ENCODE measurements at regions not wholly inside any gene's neighbourhood (a gene's known extent, or its start where the extent isn't known, plus 50 kb on each side); places are given as distances from the start of the nearest gene placed in this dataset.
A peak's percentile ranks its signal among the peaks of the same experiment; 100 is the strongest.

GRCh38 chr9:86512929-86513328 lies 158.7 kb upstream of the TUT7 start:
- H3K4me3 Mint-ChIP-seq: no peak overlapping the region
- H3K9me3 Mint-ChIP-seq: no peaks in the 10 kb centered on the region
- peaks cover 13 to 24% of the 10 kb centered on the region in 2 donors for H3K27me3 Mint-ChIP-seq
- H3K27ac Mint-ChIP-seq: no peak overlapping the region
- ATAC-seq: no peak
- no peaks in the 10 kb centered on the region for H3K4me1 Mint-ChIP-seq (ENCODE audit: low read depth in 2 of 2)
- no peaks in the 10 kb centered on the region for H3K36me3 Mint-ChIP-seq
- no peak for DNase-seq (ENCODE audit: low spot score)

DNA sequence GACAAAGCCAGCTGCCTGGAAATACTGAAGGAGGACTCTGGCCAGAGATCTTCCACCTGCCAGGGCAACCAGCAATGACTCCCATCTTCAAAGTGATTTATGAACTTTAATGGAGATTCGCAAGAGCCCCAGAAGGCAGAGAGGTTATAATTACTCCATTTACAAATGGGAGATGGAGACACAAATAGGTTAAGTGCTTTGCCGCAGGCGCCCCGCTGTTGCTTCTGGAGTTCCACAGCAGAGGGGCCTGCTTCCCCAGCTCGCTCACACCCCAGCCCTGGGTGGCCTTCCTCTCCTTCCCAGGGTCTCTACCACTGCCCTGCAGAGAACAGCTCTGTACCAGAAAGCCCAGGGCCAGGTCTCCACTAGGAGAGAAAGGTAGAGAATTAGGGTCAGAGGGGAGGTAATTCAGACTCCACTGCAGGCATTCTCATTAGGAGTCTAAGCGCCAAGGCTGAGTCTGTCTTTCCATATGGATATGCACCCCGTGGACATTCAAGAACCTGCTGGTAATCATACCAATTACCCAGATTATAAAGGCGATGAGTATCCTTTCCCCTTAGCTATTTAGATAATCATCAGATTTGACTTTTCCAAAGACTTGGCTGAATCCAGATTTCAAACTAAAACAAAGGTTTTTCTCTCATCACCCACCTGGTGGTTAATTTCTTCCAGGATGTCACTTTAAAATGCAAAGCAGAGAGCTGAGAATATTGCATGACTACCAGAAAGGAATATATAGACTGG lies 157.6 kb upstream of the TUT7 start:
- Mint-ChIP-seq H3K4me1 (ENCODE audit: low read depth in 2 of 2) (no peaks in the 10 kb centered on the region), H3K36me3 (no peaks in the 10 kb centered on the region), H3K27ac (no peak overlapping the region), H3K9me3 (no peaks in the 10 kb centered on the region), H3K27me3 (peaks cover 11 to 16% of the 10 kb centered on the region in 2 donors), H3K4me3 (no peak overlapping the region)
- DNase-seq (ENCODE audit: low spot score) (no peak), ATAC-seq (peak in 1 of 2 donors; percentile 53)

- Mint-ChIP-seq H3K4me1 (ENCODE audit: low read depth in 2 of 2) (no peaks in the 10 kb centered on the region), H3K9me3 (no peaks in the 10 kb centered on the region), H3K27ac (no peak overlapping the region), H3K27me3 (peaks cover 15 to 17% of the 10 kb centered on the region in 2 donors), H3K36me3 (no peaks in the 10 kb centered on the region), H3K4me3 (no peak overlapping the region)
- DNase-seq (ENCODE audit: low spot score) (no peak), ATAC-seq (no peak)
Measured at GRCh38 chr9:86508208-86508903, 154.1 kb upstream of the TUT7 start.

DNA sequence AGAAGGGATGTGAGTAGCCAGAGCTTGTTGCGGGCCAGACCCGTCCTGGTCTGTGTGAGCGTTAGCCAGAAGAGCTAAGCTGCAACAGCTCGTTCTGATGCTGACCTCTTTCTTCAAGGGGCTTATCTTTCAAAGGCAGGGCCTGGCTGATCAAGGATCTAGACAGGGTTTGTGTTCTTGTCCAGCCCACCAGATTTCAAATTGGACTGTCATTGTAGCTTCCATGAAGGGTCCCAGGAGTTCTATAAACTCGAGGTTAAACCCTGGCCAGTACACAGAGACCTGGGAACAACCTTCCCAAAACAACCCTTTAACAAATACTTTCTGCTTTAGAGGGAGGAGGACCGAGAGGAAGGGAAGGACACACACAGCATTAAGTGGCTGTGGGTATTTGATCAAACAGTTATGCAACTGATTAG lies 153.0 kb upstream of the TUT7 start:
- no peak overlapping the region for H3K27ac Mint-ChIP-seq
- H3K4me1 Mint-ChIP-seq (ENCODE audit: low read depth in 2 of 2): no peaks in the 10 kb centered on the region
- ATAC-seq: no peak
- H3K27me3 Mint-ChIP-seq: peaks cover 20 to 25% of the 10 kb centered on the region in 2 donors
- no peaks in the 10 kb centered on the region for H3K9me3 Mint-ChIP-seq
- no peak for DNase-seq (ENCODE audit: low spot score)
- no peak overlapping the region for H3K4me3 Mint-ChIP-seq
- no peaks in the 10 kb centered on the region for H3K36me3 Mint-ChIP-seq

DNA sequence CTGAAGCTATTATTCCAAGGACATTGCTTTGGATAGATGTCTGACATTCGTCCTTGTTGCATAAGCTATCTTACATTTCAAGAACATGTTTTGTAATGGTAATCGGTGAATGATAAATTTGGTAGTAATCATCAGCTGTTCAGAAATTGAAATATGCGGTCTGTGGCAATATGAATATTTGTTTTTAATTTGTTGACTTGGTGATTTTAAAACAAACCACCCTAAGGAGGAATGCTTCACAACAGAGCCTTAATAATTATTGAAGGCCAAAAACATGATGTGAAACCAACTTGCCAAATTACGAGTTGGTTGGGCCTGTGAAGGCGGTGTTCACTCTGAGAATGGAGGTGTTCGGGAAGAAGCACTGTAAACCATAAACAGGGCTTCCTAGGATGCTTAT lies 149.7 kb upstream of the TUT7 start:
- Mint-ChIP-seq H3K4me1 (ENCODE audit: low read depth in 2 of 2) (no peaks in the 10 kb centered on the region), H3K36me3 (no peaks in the 10 kb centered on the region), H3K27ac (no peak overlapping the region), H3K9me3 (no peaks in the 10 kb centered on the region), H3K27me3 (peaks cover 30 to 48% of the 10 kb centered on the region in 2 donors), H3K4me3 (no peak overlapping the region)
- DNase-seq (ENCODE audit: low spot score) (no peak), ATAC-seq (no peak)

DNA sequence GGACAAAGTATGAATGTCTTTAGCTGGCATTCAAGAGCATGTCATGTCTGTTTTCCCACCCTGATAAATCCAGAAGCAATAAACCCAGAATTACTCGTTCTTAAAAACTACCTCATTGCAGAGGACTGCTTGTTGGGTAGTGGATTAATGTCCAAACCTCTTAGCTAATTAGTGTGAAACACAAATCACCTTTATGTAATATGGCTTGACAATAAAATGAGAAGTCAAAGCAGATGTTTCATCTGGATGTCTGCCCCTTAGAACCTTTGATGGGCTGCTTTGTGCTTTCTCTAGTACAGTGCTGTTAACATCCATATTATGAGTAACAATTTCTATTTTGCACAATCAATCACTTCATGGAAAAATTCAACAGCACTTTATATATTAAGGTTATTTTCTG lies 149.1 kb upstream of the TUT7 start:
- no peaks in the 10 kb centered on the region for H3K9me3 Mint-ChIP-seq
- DNase-seq (ENCODE audit: low spot score): no peak
- no peak overlapping the region for H3K4me3 Mint-ChIP-seq
- H3K36me3 Mint-ChIP-seq: no peaks in the 10 kb centered on the region
- no peaks in the 10 kb centered on the region for H3K4me1 Mint-ChIP-seq (ENCODE audit: low read depth in 2 of 2)
- no peak overlapping the region for H3K27ac Mint-ChIP-seq
- ATAC-seq: no peak
- H3K27me3 Mint-ChIP-seq: peaks cover 30 to 55% of the 10 kb centered on the region in 2 donors

DNA sequence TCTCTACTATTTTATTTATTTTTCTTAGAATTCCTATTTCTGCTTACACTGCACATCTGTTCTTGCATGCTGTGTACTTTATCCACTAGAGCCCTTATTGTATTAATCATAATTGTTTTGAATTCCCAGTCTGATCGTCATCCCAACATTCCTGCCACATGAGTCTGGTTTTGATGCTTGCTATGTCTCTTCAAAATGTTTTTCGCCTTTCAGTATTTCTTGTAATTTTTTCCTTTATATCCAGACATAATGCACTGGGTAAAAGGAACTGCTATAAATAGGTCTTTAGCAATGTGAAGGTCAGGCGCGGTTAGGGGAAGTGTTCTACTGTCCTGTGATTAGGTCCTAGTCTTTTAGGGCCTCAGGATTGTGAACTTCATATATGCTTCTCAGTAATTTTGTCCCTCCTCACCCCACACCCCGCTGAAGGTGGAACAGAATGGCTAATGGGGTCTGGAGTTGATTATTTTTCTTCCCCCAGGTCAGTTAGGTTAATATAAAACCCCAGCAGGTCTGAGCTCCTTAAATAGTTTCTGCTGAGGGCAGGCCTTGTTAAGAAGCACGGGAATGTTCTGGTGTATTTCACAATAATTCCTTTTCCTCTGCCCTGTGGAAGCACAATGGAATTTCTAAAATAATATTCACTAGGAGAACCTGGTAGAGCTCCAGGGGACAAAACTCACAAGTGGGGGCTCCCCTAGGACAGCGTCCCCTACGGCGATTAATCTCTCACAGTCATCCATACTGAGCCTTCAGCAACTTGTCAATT lies 146.6 kb upstream of the TUT7 start:
- H3K36me3 Mint-ChIP-seq: no peaks in the 10 kb centered on the region
- no peak overlapping the region for H3K4me3 Mint-ChIP-seq
- H3K27ac Mint-ChIP-seq: no peak overlapping the region
- no peak for DNase-seq (ENCODE audit: low spot score)
- no peak for ATAC-seq
- H3K4me1 Mint-ChIP-seq (ENCODE audit: low read depth in 2 of 2): no peaks in the 10 kb centered on the region
- H3K27me3 Mint-ChIP-seq: peaks cover 39 to 74% of the 10 kb centered on the region in 2 donors
- no peaks in the 10 kb centered on the region for H3K9me3 Mint-ChIP-seq

- no peak for DNase-seq (ENCODE audit: low spot score)
- Mint-ChIP-seq H3K27ac (no peak overlapping the region), H3K27me3 (peaks cover 40 to 82% of the 10 kb centered on the region in 2 donors), H3K36me3 (no peaks in the 10 kb centered on the region), H3K9me3 (no peaks in the 10 kb centered on the region), H3K4me1 (ENCODE audit: low read depth in 2 of 2) (no peaks in the 10 kb centered on the region), H3K4me3 (no peak overlapping the region)
- ATAC-seq: no peak
Measured at GRCh38 chr9:86500031-86500430, 145.8 kb upstream of the TUT7 start.

- H3K4me1 Mint-ChIP-seq (ENCODE audit: low read depth in 2 of 2): no peaks in the 10 kb centered on the region
- no peak overlapping the region for H3K27ac Mint-ChIP-seq
- DNase-seq (ENCODE audit: low spot score) (no peak), ATAC-seq (no peak)
- H3K9me3 Mint-ChIP-seq: no peaks in the 10 kb centered on the region
- H3K36me3 Mint-ChIP-seq: no peaks in the 10 kb centered on the region
- no peak overlapping the region for H3K4me3 Mint-ChIP-seq
- peaks cover 30 to 58% of the 10 kb centered on the region in 2 donors for H3K27me3 Mint-ChIP-seq
Measured at GRCh38 chr9:86494644-86495111, 140.5 kb upstream of the TUT7 start.

- ATAC-seq: no peak
- no peak overlapping the region for H3K4me3 Mint-ChIP-seq
- H3K36me3 Mint-ChIP-seq: no peaks in the 10 kb centered on the region
- no peaks in the 10 kb centered on the region for H3K9me3 Mint-ChIP-seq
- no peak overlapping the region for H3K27ac Mint-ChIP-seq
- H3K27me3 Mint-ChIP-seq: peaks cover 18 to 30% of the 10 kb centered on the region in 2 donors
- no peak for DNase-seq (ENCODE audit: low spot score)
- H3K4me1 Mint-ChIP-seq (ENCODE audit: low read depth in 2 of 2): no peaks in the 10 kb centered on the region
Measured at GRCh38 chr9:86491468-86492266, 137.5 kb upstream of the TUT7 start.

DNA sequence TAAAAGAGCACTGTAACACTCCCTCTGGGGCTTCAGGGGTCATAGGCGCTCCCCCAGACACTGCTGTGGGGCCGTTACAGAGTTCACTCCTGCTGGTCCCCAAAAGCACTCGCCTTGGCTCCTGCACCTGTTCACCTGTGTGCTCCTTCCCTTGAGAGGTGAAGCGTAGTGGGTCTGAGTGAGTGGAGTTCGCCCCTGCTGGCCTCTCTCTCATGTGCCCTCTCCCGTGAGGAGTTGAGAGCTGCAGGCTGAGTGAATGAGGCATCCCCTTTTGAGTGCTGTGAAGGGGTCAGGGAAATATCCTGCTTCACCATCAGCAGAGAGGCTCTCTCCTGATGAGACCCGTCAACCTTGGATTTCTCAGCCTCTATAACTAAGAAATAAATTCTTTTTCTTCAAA lies 134.6 kb upstream of the TUT7 start:
- Mint-ChIP-seq H3K9me3 (no peaks in the 10 kb centered on the region), H3K36me3 (no peaks in the 10 kb centered on the region), H3K27ac (no peak overlapping the region), H3K4me3 (no peak overlapping the region), H3K4me1 (ENCODE audit: low read depth in 2 of 2) (peaks cover 7 to 9% of the 10 kb centered on the region in 2 donors), H3K27me3 (peaks cover 10 to 16% of the 10 kb centered on the region in 2 donors)
- DNase-seq (ENCODE audit: low spot score) (no peak), ATAC-seq (peak in 1 of 2 donors; percentile 38)

DNA sequence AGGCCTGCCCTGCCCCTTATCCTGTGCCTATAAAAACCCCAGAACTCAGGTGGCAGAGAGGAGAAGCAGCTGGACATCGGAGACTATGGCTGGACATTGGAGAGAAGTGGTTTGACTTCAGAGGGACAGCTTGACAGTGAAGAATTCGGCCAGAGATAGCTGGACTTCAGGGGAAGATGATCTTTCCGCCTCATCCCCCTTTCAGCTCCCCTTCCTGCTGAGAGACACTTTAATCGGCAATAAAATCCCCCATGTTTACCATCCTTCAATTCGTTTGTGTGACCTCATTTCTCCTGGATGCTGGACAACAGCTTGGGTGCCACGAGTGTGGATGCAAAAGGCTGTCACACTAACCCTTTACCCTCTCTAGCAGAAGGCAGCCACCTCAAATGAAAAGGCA lies 134.1 kb upstream of the TUT7 start:
- Mint-ChIP-seq H3K4me1 (ENCODE audit: low read depth in 2 of 2) (peaks cover 7 to 9% of the 10 kb centered on the region in 2 donors), H3K9me3 (no peaks in the 10 kb centered on the region), H3K4me3 (no peak overlapping the region), H3K36me3 (no peaks in the 10 kb centered on the region), H3K27me3 (peaks cover 10 to 16% of the 10 kb centered on the region in 2 donors), H3K27ac (no peak overlapping the region)
- ATAC-seq: no peak
- DNase-seq (ENCODE audit: low spot score): no peak

DNA sequence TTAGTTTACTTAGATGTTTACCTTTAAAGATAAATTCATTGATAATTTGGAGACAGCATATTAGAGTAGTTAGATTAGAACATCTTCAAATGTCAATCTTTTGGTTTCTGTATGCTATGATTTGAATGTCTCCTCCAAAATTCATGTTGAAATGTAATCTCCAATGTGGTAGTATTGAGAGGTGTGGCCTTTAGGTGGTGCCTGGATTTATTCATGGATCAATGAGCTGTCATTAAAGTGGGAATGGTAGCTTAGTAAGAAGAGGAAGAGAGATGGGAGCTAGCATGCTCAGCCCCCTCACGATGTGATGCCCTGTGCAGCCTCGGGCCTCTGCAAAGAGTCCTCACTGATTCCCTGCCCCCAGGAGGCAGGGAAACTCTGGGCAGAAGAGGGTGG lies 133.6 kb upstream of the TUT7 start:
- Mint-ChIP-seq H3K4me1 (ENCODE audit: low read depth in 2 of 2) (peaks cover 7 to 9% of the 10 kb centered on the region in 2 donors), H3K9me3 (no peaks in the 10 kb centered on the region), H3K27ac (no peak overlapping the region), H3K27me3 (peaks cover 10 to 14% of the 10 kb centered on the region in 2 donors), H3K4me3 (no peak overlapping the region), H3K36me3 (no peaks in the 10 kb centered on the region)
- ATAC-seq (no peak), DNase-seq (ENCODE audit: low spot score) (no peak)

Measured in natural killer cell treated with Interleukin-12 subunit alpha and Interleukin-12 subunit beta and Interleukin-15 and Interleukin-18, amount 100 ng/mL, for 72 hours (primary cell).